SU-DHL-6 (cell line): ENCODE measurements at regions not wholly inside any gene's neighbourhood (a gene's known extent, or its start where the extent isn't known, plus 50 kb on each side); places are given as distances from the start of the nearest gene placed in this dataset.

Experiments used
- H2AFZ ChIP-seq: fragments of 200-600 bp; sonication (generic); 2 replicates; pipeline ENCODE4 v1.6.1; 2014; ENCODE audit warnings: low read depth, mild to moderate bottlenecking, moderate library complexity, mixed read lengths, antibody characterized with exemption, low read length; ENCODE audit not compliant: severe bottlenecking
- H3F3A ChIP-seq: fragments of 200-600 bp; shearing (Covaris generic); 2 replicates; pipeline ENCODE4 v1.6.0; 2016; ENCODE audit warnings: antibody characterized with exemption, mild to moderate bottlenecking; ENCODE audit not compliant: insufficient read depth
- H3K27ac ChIP-seq: fragments of 200-600 bp; sonication (generic); 2 replicates; pipeline ENCODE4 v1.5.1; 2016; ENCODE audit warnings: low read depth, mild to moderate bottlenecking, low read length, moderate library complexity, mixed read lengths
- H3K27me3 ChIP-seq: fragments of 200-600 bp; sonication (generic), shearing (Covaris generic); 2 replicates; pipeline ENCODE4 v1.6.0; 2014; ENCODE audit warnings: mild to moderate bottlenecking, low read length
- H3K36me3 ChIP-seq: fragments of 200-600 bp; sonication (generic); 2 replicates; pipeline ENCODE4 v1.6.1; 2014; ENCODE audit warnings: mild to moderate bottlenecking, low read length, mixed read lengths
- H3K4me2 ChIP-seq: fragments of 300-600, 200-600 bp; shearing (Covaris generic), sonication (generic); 2 replicates; pipeline ENCODE4 v1.6.0; 2014; ENCODE audit warnings: low read length, low read depth, mild to moderate bottlenecking; ENCODE audit not compliant: poor library complexity, severe bottlenecking
- H3K4me3 ChIP-seq: fragments of 200-600 bp; sonication (generic); 2 replicates; pipeline ENCODE4 v1.5.1; 2014; ENCODE audit warnings: antibody characterized with exemption, low read length, mild to moderate bottlenecking, mixed read lengths; ENCODE audit not compliant: insufficient read depth, poor library complexity, severe bottlenecking
- H3K79me2 ChIP-seq: fragments of 200-600 bp; sonication (generic); 2 replicates; pipeline ENCODE4 v1.6.1; 2014; ENCODE audit warnings: mild to moderate bottlenecking, low read length, moderate library complexity; ENCODE audit not compliant: insufficient read depth
- H3K9ac ChIP-seq: fragments of 200-600 bp; sonication (generic); 2 replicates; pipeline ENCODE4 v1.7.0; 2014; ENCODE audit warnings: mild to moderate bottlenecking, low read length
- H3K9me2 ChIP-seq: fragments of 200-600 bp; sonication (generic); replicated peaks from 2 replicates; pipeline ENCODE4 v1.6.1; 2014; ENCODE audit warnings: low read length; ENCODE audit not compliant: insufficient read depth
- H3K9me3 ChIP-seq: fragments of 200-600 bp; sonication (generic); 2 replicates; pipeline ENCODE4 v1.6.1; 2014; ENCODE audit warnings: low read length, mixed read lengths; ENCODE audit not compliant: insufficient read depth
- H4K20me1 ChIP-seq: fragments of 200-600 bp; sonication (generic); 2 replicates; pipeline ENCODE4 v1.6.1; 2014; ENCODE audit warnings: low read depth, mild to moderate bottlenecking, antibody characterized with exemption, low read length, moderate library complexity, mixed read lengths
- CTCF ChIP-seq: fragments of 200-600 bp; sonication (generic); IDR thresholded peaks from one replicate; pipeline ENCODE4 v1.5.1; 2017; ENCODE audit warnings: antibody characterized with exemption, mild to moderate bottlenecking, low read length, moderate library complexity; ENCODE audit not compliant: insufficient read depth, poor library complexity, severe bottlenecking
- EZH2phosphoT487 ChIP-seq: fragments of 200-600 bp; sonication (generic), shearing (Covaris generic); conservative IDR thresholded peaks from 2 replicates; pipeline ENCODE4 v1.6.1; 2018; ENCODE audit warnings: mild to moderate bottlenecking, antibody characterized with exemption, low read length, moderate library complexity, mixed read lengths

- H3K9me3 ChIP-seq: no peaks in the 10 kb centered on the region
- H3K27ac ChIP-seq: no peak overlapping the region
- no peaks in the 10 kb centered on the region for H3K79me2 ChIP-seq
- H3K36me3 ChIP-seq: no peaks in the 10 kb centered on the region
- no peak overlapping the region for H3K4me3 ChIP-seq
- no peak overlapping the region for H3K9ac ChIP-seq
- H3K27me3 ChIP-seq: no peaks in the 10 kb centered on the region
- no peak overlapping the region for H2AFZ ChIP-seq
- no peaks in the 10 kb centered on the region for H3F3A ChIP-seq
- TF ChIP-seq EZH2phosphoT487 (no peak), CTCF (no peak)
- H4K20me1 ChIP-seq: no peaks in the 10 kb centered on the region
- H3K4me2 ChIP-seq: no peak overlapping the region
- no peaks in the 10 kb centered on the region for H3K9me2 ChIP-seq
Observed at GRCh38 chr4:138958519-138958918, 57.1 kb upstream of the NOCT start.

- Histone ChIP-seq H3K79me2 (no peaks in the 10 kb centered on the region), H3K36me3 (no peaks in the 10 kb centered on the region), H3K9me3 (no peaks in the 10 kb centered on the region), H3K4me3 (no peak overlapping the region), H4K20me1 (no peaks in the 10 kb centered on the region), H3K27ac (no peak overlapping the region), H3K4me2 (no peak overlapping the region), H3F3A (no peaks in the 10 kb centered on the region), H2AFZ (no peak overlapping the region), H3K9ac (no peak overlapping the region), H3K9me2 (no peaks in the 10 kb centered on the region), H3K27me3 (no peaks in the 10 kb centered on the region)
- TF ChIP-seq CTCF: no peak
- no peak for TF ChIP-seq EZH2phosphoT487
Observed at GRCh38 chr4:138957302-138957701, 58.3 kb upstream of the NOCT start.

GRCh38 chr4:138954428-138954827, 61.2 kb upstream of the NOCT start:
- Histone ChIP-seq H3F3A (no peaks in the 10 kb centered on the region), H3K36me3 (no peaks in the 10 kb centered on the region), H3K27me3 (no peaks in the 10 kb centered on the region), H2AFZ (no peak overlapping the region), H3K9me2 (no peaks in the 10 kb centered on the region), H4K20me1 (no peaks in the 10 kb centered on the region), H3K79me2 (no peaks in the 10 kb centered on the region), H3K4me2 (no peak overlapping the region), H3K4me3 (no peak overlapping the region), H3K9me3 (no peaks in the 10 kb centered on the region), H3K9ac (no peak overlapping the region), H3K27ac (no peak overlapping the region)
- TF ChIP-seq EZH2phosphoT487 (no peak), CTCF (no peak)

- no peak overlapping the region for H3K4me2 ChIP-seq
Observed at GRCh38 chr4:138953961-138954371, 61.6 kb upstream of the NOCT start.

More at GRCh38 chr4:138953961-138954371, 61.6 kb upstream of the NOCT start:
- Histone ChIP-seq H3K36me3 (no peaks in the 10 kb centered on the region), H3F3A (no peaks in the 10 kb centered on the region), H2AFZ (no peak overlapping the region), H3K79me2 (no peaks in the 10 kb centered on the region), H4K20me1 (no peaks in the 10 kb centered on the region), H3K9me3 (no peaks in the 10 kb centered on the region), H3K27me3 (no peaks in the 10 kb centered on the region), H3K9ac (no peak overlapping the region), H3K9me2 (no peaks in the 10 kb centered on the region), H3K27ac (no peak overlapping the region), H3K4me3 (no peak overlapping the region)
- TF ChIP-seq EZH2phosphoT487 (no peak), CTCF (no peak)
